HG03159 (cell line): ENCODE measurements at regions not wholly inside any gene's neighbourhood (a gene's known extent, or its start where the extent isn't known, plus 50 kb on each side); places are given as distances from the start of the nearest gene placed in this dataset.

Experiments used
- ATAC-seq: cut with Tn5 transposase; IDR thresholded peaks from one replicate; pipeline ENCODE4 v1.9.1; 2021; ENCODE audit warnings: mild to moderate bottlenecking, moderate library complexity; ENCODE audit not compliant: unreplicated experiment

DNA sequence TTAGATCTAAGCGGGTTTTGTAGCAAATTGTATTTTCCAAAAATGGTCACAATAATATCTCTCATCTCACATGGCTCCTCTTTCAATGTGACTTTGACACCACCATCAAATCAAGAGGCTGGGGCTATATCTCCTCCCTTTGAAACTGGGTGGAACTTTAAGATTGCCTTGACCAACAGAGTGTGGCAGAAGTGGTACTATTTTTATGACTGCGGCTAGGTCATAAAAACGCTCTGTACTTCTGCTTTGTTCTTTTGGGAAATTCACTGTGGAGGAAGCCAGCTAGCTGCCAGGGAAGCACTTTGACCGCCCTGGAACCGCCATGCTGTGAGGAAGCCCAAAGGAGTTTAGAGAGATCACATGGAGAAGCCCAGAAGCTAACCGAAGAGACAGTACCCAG, 50.7 kb upstream of the ACOT11 start:
- ATAC-seq = no peak

GRCh38 chr1:54495954-54496353, 52.1 kb upstream of the ACOT11 start:
- no peak for ATAC-seq

- no peak for ATAC-seq
These were observed 54.4 kb upstream of the ACOT11 start for GRCh38 chr1:54493608-54494007.

DNA sequence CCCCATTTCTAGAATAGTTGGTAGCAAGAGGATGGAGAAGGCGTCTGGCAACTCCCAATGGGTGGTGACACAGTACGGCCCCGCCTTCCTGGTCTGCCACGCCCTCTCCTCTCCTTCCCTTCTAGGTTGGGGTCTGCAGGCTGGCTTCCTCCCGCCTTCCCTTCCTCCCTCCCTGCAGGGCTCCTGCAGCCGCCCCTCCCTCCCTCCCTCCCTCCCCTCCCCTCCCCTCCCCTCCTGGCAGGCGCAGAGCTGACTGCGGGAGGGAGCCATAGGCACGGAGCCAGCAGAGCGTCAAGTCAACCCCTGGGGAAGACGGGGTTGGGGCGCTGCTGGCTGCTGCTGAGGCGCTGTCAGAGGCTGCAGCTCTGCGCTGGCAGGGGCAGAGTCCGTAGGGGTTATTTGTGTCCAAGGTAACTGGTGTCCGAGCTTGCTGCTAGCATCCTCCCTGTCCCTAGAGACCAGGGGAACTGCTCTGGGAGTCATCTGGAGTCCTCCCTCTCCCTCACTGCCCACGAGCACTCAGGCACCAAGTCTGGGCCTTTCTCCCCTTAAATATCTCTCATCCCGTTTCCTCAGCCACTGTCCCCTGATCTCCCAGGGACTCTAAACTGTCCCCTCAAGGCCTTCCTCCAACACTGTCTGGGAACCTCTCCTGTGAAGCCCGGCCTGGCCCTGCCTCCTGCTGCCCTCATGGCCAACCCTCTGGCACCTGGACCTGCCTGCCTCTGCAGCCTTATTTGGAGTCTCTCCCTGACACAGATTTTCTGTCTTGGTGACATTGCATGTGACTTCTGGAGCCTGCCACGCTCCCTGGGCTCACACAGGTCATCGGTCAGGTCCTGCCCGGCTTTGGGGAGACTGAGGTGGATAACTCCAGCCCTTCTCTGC, 57.4 kb upstream of the ACOT11 start:
- no peak for ATAC-seq

GRCh38 chr1:54489627-54490250, 58.3 kb upstream of the ACOT11 start:
- no peak for ATAC-seq

- ATAC-seq = peak; percentile 48
These were observed 59.0 kb upstream of the ACOT11 start for GRCh38 chr1:54488779-54489626.

DNA sequence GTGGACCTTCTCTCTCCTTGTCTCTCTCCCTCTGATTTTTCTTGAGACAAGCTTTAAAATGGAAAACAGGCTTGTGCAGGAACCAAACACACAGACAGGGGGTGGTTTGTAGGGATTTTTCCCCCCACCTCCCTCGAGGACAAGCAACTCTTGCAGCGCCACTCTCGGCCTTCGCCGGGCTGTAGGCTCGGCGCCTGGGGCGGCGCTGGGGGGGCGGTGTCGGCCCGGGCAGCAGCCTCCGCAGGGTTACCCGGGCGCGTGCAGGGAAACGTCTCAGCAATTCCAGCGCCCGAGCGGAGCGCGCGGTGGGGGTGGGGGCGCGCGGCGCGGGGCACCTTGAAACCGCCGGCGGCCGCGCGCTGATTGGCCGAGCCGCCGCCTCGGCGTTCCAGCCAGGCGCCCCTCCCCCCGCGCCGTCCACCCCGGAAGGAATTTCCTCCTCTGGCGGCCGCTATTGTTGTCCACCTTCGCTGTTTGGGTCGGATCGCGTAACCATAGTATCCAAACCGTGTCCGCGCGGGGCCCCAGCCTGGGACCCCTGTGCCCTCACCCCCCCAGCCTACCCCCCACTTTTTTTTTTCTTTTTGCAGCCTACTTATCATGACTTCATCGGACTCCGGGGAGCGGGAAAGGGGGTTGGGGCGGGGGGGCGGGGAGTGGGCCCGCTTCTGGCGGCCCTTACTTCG, 59.8 kb upstream of the ACOT11 start:
- no peak for ATAC-seq

- no peak for ATAC-seq
These were observed 60.4 kb upstream of the ACOT11 start for GRCh38 chr1:54487571-54488050.

DNA sequence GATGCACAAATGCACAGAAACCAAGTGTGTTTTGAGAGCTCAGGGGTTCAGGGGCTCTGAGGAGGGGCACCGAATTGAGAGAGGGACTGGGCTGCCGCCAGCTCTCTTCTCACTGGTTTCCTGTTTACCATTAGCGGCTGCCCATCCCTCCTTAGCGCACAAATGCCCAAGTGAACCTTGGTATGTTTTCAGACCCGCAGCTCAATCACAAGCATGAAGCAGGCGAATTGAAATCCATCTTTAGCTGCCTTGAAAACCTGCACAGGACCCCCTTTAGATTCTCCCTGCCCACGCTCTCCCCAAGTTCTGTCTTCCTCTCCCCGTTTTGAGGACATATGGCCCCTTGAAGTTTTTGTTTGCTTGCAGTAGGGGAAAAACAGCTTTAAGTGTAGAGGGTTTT, 61.1 kb upstream of the ACOT11 start:
- no peak for ATAC-seq

DNA sequence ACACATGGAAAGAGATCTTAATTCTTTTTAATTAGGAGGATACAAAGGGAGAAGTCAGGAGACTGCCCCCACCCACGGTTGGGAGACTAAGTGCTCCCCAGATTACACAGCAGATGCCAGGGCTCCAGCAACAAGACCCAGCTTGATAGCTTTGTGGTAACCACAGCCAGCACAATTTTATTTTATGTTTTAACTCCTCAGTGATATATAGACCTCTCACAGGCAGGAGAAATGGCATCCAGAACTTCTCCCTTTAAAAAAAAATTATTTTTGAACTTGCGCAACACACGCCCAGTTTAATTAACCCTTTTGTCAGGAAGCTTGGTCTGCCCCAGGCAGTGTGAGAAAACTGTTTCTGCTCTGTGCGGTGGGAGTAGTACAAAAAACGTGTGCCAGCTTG, 62.6 kb upstream of the ACOT11 start:
- no peak for ATAC-seq

DNA sequence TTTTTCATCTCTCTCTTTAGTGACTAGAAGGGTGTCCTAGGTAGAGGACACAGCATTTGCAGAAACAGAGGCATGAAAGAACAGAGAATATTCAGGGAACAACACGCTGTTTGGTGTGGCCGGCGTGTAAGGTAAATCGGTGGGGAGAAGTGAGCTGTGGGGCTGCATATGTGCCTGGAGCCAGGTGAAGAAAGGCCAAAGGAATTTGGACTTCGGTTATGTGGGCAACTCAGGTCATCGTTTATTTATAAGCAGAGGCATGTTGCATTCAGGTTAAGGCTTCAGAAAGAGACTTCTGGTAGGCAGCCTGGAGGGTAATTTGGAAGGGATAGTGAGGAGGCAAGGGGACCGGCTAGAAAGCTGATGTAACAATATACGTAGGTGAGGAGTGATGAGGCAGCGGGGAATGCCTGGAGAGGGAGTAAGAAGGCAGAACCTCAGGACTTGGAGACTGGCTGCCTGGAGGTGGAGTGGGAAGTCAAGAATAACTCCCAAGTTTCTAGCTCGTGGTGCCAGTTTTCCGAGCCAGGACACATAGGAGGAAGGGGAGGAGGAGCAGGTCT, 64.1 kb upstream of the ACOT11 start:
- ATAC-seq = no peak

- ATAC-seq = no peak
These were observed 66.7 kb upstream of the ACOT11 start for GRCh38 chr1:54481201-54481884.

DNA sequence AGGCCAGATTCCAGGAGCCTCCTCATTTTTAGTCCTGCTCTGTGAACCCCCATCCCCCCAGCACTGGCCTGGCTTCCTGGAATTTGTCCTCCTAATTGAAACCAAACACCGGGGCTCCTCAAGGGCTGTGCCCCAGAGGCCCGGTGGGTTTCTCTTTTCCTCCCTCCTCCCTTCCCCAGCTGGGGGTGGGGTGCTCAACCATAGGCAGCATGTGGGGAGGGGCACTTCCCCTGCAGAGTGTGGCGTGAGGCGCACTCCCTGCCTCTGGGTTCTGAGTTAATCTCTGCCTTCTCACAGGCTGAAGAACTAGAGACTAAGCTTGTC, 67.5 kb upstream of the ACOT11 start:
- ATAC-seq = no peak

- ATAC-seq = no peak
These were observed 68.0 kb upstream of the ACOT11 start for GRCh38 chr1:54479841-54480524.

DNA sequence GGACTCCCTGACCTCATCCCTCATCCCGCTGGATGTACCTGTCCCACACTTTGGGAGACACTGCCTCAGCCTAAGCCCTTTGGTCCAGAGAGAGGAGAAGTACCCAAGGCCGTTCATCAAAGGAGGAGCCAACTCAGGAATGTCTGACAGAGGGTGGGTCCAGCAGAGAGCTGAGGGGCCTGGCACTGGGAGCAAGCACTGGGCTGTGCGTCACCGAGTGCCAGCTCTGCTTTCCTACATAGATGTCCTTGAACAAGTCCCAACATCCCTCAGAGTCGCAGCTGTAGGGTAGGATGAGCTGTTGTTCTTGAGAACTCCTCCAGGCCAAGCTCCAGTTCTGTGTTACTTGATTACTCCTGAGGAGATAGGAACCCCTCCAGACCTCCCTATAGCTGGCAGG, 68.8 kb upstream of the ACOT11 start:
- no peak for ATAC-seq

GRCh38 chr1:54477153-54477561, 70.9 kb upstream of the ACOT11 start:
- ATAC-seq = no peak

- no peak for ATAC-seq
These were observed 70.4 kb upstream of the SSBP3 start for GRCh38 chr1:54476530-54477109.

- no peak for ATAC-seq
These were observed 69.8 kb upstream of the SSBP3 start for GRCh38 chr1:54475946-54476516.

DNA sequence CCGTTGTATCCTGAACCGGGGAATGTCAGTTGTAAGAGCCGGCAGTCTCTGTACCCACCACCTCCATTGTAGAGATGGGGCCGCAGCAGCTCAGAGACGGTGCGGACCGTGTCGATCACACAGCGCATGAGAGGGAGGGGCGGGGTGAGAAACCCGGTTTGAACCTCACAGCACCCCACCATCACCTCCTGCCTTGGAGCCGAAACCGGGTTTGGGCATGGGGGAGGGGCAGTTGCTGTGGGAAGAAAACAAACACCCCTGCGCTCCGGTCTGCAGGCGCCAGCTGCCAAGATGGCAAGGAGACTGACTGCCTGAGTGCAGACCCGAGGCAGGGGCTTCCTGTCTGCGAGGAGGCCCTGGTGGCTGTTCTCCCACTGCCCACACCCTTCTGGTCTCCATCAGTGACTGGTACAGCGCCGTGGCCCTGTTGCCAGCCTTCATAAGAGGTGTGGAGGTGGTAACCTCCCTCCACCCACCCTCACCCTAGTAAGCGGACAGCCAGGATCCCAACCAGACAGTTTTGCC, 69.2 kb upstream of the SSBP3 start:
- ATAC-seq = no peak
